ENCODE measurements at regions not wholly inside any gene's neighbourhood (a gene's known extent, or its start where the extent isn't known, plus 50 kb on each side); places are given as distances from the start of the nearest gene placed in this dataset.

DNA sequence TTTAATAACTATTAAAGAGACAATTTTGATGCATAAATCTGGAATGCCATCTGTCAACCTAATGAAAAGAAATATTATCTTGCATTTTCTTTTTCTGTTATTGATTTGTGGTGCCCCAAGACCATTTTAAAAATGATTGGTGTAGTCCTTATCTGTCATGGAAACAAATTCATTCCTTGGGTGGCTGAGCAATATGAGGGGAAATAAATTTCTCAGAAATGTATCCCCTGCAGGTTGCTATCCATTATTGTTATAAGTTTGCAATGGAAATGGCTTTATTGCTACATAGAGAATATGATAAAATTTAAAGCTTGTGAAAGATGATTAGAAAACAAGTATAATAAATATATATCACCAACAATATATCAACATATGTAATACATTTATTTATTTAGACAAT, 607.0 kb downstream of the DNAJB9 start:
- DNase-seq, result no peak

DNA sequence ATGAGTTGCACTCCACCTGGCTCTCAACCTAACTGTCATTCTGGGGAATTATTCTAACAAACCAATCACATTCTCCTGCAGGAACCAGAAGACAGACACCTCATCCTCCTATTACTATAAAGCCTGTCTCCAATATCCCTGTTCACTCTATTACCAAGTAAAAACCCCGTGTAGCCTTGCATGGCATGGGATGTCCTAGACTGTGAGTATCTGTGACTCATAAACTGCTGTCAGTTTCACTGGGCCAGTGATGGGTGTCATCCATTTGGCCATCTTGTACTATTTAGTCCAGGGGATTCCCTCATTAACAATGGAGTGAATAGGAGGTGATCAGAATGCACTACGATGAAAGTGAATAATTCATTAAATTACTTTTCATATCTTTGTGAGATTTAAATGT, 608.7 kb downstream of the DNAJB9 start:
- no peak for DNase-seq

DNA sequence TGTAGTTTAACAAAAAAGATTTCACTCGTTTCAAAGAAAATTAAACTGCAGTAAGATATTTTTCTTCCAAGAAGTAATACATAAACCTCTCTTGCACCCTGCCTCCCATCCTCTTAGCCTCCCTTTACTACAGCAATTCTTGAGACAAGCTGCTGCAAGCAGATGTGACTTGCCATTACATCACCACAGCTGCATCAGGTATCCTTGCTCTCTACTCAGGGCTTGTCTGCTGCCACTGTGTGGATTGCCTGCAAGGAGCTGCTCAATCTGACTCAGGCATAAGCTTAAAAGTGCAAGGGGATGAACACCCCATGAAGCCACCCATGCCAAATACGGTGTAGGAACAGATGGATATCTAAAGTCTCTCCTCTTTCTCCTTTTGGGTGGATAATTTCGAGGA, 609.9 kb downstream of the DNAJB9 start:
- DNase-seq, result no peak

DNA sequence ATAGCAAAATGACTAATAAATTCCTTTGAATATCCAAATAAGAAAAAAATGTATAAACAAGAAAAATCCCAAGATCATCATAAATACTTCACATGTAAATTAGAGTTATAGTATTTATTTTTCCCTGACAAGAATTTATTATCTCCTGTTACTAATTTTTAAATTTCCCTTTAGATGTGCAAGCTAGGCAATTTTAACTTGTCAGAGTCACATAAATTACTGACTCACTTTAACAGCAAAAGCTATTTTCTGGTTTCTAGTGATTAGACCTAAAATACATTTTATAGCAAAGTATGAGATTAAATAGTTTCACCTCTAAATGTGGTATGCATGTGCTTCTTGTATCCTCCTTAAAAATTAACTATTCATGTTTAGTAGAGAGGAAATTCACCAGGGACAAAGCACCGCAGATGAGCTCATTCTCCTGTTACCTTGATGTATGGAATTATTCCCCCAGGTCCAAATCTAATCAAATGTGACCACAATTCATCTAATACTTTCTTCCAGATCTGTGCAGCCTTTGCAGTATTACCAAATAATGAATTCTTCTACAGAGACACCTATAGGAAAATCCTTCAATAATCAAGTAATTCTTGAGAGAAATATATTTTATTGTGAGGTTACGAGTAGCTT, 621.2 kb downstream of the DNAJB9 start:
- no peak for DNase-seq

DNA sequence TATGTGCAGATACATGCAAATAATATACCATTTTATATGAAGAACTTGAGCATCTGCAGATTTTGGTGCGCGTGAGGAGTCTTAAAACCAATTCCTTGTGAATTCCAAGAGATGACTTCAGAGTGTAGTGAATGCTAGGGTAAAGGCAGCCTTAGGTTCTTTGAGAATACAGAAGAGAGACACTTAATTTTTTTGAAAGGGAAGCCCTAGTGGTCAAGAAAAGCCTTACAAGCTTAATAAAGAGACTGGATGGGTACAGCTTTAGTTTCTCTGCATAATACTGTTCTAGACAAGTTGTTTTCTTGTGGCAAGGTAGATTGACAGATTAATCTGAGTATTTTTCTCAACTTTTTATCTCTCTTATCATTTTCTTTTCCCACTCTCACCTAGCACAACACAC, 636.5 kb downstream of the DNAJB9 start:
- no peak for DNase-seq

DNA sequence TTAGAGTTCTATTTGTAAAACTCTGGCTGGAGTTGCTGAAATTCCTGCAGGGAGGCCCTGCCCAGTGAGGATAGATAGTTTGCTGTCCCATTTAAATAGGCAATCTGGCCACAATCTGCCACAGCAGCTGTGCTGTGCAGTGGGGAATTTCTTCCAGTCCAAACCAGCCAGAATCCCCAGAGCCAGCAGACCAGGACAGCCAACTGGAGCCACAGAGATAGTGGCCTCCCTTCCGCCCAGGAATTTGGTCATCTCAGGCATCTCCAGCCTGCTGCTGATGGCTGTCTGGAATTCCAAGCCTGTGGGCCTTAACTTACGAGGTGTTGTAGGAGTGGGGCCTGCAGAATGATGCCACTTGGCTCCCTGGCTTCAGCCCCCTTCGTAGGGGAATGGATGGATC, 643.4 kb downstream of the DNAJB9 start:
- no peak for DNase-seq

DNA sequence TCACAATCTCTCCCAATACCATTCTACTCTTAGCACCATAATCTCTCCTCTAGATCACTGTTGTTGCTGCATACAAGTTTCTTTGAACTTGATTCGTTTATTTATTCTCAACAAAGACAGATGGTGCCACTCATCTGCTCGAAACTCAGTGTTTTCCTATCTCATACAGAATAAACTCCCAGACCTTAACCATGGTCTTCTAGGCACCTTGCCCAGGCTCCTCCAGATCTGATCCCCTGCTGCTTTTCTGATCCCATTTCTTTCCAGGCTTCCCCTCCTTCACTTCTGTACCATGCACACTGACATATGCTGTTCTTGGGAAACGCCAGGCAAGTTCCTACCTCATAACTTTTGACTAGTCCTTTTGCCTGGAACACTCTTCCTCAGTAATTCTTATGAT, 645.7 kb downstream of the DNAJB9 start:
- no peak for DNase-seq

DNA sequence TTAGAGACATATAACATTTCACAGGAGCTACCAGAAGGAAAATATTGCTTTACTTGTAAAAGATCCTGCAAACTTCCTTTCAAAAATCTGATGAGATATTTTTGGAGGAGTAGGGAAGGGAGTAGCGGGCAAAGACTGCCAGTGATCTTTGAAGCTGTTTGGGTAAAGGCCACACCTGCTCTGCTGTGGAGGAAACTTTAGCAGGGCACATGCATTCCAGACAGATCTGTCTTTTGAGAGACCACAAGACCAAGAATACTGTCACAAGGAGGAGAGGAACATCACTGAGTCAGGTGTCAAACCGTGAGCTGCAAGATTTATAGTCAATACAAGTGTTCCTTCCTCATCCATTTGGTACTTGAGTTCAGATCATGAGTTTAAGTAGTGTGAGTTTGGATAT, 654.4 kb downstream of the DNAJB9 start:
- DNase-seq, result no peak

DNA sequence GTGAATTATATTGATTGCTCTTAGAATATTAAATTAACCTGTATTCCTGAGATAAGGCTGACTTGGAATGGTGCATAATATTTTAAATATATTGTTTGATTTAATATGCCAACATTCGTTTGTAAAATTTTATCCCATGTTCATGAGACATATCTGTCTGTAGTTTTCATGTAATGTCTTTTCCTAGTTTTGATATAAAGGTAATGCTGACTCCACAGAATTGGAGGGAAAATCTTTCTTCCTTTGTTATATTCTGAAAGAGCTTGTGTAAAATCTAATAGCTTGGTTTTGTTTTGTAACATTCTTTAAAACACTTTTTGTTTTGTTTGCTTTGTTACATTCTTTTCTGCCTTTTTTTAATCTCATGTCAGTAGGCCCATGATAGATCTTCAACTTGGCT, 657.0 kb downstream of the DNAJB9 start:
- DNase-seq, result no peak

DNA sequence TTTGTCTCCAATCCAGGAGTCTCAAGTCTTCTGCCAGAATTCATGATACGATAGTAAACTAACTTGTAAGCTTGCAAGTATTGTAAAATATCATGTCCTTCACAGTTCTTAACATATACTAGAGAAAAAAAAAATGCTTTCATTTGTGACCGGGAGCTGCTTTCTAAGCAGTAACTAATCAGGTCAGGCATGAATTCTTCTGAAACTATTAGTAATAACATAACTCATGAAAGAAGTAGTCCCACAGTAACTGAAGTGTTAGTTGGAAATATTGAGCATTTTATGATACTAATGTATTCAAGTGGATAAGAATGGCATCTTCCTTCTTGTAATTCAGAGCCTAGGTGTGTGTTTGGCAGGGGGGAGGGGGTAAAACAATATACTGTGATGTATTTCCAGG, 665.6 kb downstream of the DNAJB9 start:
- DNase-seq, result no peak

DNA sequence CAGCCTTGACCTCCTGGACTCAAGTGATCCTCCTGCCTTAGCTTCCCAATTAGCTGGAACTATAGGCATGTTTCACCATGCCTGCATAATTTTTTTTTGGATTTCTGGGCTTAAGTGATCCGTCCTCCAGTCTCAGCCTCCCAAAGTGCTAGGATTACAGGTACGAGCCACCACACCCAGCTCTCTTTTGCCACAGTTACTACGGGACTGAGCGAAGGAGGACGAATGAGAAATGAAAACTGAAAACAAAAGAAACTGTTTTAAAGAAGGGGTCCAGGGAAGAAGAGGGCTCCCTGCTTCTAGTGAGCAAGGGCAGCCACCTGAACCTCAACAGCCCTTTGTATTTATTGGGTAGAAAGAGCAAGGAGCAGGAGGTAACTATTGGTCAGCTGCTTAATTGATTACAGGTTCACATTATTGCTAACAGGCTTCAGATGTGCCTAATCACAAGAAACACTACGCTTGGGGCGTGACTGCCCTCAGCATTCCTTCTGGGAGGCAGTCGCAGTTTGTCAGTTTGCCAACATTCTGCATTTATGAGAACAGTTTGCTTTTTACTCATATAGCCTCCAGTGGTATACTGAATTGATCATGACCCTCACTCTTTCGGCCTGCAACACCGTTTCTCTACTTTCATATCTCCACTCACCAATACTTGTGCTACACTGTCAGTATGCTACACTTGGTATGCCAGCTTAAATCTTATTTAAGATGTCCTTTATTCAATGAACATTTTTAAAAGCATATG, 676.8 kb downstream of the DNAJB9 start:
- no peak for DNase-seq

DNA sequence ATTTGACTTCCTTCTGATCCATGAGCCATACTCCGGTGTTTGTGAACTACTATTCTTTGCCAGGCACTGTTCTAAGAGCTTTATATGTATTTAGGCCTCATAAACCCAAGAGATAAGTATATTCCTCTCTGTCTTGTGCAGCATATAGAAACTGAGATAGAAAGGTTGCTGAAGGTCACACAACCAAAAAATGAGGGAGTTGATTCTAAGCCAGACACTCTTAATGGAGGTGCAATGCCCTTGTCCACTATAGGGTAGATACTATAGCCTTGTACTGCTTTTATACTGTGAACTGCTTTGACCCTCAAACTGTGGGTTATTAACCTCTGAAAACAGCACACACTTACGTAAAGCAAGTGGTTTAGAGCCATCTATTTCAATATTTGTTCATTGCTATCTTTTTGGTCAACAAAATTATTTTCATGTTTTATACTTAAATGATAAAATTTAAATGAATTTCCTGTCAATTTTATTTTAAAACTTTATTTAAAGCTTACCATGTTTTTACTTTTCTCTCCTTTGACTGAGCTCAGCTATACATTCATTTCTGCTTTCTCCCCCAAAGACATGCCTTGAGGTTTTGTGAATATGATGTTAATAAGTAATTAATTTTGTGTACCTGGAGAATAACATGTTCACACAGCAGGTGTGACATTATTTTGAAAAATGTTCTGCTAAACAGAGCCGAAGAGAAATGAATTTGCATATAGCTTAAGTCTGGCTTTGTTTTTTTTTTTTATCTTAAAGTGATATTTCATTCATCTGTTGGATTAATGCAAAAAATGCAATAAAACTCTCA, 687.3 kb downstream of the DNAJB9 start:
- DNase-seq, result no peak

DNA sequence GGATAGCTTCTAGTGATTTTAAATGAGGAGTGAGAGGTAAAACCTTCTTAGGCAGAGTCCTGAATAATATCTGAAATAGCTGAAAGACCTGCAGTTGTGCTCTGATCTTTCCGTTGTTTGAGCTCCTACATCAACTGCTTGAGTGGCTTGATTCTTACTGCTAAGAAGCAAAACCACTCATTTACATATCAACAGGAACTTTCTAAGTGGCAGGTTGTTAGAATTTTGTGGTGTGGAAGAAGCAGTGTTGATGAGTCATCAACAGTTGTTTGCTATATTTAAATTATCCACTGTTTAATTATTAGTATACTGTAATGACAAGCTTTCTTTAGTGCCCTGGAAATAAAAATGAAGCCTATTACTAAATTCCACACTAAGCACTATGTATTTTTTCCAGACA, 689.5 kb downstream of the DNAJB9 start:
- no peak for DNase-seq

DNA sequence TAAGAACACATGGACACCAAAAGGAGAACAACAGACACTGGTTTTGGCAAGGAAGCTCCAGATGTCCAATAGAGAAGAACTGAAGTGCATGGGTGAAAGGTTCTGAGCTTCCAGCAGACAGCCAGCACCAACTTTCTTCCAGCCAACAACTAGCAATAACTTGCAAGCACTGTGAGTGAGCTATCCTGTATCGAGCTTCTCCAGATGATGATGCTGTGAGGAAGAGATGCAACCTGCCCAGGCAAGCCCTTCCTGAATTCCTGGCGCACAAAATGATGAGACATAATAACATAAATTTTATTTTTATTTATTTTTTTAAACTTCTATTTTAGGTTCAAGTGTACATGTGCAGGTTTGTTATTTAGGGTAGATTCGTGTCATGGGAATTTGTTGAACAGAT, 692.1 kb downstream of the DNAJB9 start:
- no peak for DNase-seq

DNA sequence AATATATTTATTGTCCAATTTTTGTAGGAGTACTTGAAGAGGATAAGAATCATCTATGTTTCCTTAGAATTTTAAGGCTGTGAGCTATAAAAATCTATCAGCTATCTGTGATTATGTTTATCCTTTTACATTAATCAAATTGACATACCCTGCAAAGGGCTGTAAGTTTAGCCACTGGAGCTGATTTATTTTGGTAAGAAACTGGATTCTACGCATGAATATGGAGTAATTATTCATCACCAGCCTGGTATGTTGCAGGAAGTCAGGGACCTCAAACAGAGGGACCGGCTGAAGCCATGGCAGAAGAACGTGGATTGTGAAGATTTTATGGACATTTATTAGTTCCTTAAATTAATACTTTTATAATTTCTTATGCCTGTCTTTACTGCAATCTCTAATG, 696.9 kb downstream of the DNAJB9 start:
- DNase-seq, result no peak

DNA sequence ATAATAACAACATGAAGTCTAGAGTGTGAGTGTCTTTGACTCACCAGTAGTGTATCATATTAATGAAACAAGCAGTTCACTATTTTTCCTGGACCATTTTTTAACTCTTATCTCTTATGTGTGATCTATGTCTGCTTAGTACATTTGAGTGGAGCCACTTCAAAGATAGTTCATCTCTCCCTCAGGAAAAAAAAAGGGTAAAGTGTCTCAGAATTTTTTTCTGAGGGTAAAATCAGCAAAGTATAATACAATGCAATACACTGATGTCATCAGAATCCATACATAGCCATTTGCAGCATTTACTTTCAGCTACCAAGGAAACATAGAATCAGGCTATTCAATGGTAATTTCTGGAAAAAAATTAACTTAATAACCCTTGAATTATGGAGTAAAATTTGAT, 706.7 kb downstream of the DNAJB9 start:
- DNase-seq, result no peak

DNA sequence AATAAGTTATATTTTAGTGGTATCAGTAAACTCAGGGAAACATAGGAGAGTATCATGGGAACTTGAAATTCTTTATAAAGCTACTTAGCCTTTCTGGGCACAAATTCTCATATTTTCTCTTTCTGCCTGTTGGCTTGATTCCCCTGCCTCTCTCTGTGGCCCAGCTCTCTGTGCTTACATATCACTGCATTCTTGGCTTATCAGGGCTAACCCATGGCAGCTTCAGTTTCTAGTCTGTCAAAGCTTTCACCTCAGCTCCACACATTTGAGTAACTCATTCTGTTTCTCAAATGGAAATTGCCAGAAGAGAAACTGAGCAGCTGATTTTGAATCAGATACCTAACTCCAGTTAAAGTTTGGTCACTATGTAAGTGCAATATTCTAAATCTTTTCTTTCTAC, 713.1 kb downstream of the DNAJB9 start:
- no peak for DNase-seq

DNA sequence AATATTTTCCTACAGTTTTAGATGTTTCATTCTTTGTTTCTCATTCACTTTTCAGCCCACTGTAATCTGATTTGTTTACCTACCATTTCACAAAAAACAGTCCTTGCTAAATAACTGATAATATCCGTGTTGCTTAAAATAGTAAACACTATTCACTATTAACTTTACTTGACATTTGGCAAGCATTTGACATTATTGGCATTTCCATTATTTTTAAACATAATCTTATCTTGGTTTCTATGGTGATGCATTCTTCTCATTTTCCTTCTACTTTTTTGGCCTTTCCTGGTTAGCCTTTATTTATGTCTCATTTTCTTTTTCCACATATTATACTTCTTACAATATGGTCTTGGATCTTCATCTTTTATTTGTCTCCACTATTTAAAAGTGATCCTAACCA, 715.3 kb downstream of the DNAJB9 start:
- DNase-seq, result no peak

DNA sequence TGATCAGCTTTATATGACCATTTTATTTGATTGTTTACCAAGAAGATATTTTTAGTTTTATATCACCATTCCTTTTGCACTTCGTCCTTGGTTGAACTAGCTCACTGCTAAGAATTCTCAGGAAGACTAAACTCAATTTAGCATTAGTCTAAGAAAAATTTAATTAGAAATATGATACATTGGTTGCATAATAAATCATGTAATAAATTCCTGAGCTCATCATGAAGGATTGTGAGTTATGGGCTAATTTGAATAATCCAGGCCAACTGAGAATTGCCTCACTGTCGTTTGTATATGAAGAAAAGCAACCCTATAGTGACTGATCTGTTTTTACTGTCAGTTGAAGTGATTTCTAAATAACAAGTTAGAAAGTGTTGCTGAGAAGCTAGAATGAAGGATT, 725.5 kb downstream of the DNAJB9 start:
- DNase-seq, result no peak

DNA sequence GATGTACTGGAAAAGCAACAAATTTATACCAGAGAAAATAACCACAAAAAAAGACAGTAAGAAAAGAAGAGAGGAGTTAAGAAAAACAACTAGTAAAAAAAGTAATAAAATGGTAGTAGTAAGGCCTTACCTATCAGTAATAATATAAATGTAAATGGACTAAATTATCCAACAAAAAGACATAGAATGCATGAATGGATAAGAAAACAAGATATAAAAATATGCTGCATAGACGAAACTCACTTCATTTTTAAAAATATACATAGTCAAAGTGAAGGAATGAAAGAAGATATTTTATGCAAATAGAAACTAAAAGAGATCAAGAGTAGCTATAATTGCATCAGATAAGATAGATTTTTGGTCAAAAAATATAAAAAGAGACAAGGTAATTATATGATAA, 739.1 kb downstream of the DNAJB9 start:
- DNase-seq, result no peak

DNA sequence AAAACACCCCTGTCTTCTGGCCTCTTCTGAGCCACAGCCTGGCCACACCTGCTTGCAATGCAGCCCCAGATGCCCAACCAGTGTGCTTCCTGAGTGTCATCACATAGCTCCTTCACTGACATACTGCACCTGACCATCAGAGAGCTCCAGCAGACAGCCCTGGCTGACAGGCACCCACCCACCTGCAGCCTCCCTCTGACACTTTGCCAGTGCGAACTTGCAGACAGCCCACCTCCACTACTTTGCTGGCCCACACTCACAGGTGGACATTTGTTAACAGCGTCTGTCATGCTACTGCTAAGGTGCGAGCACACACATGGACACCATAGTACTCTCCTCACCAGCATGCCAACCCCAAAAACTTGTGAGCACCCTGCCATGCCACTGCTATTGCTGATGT, 740.1 kb downstream of the DNAJB9 start:
- no peak for DNase-seq

DNA sequence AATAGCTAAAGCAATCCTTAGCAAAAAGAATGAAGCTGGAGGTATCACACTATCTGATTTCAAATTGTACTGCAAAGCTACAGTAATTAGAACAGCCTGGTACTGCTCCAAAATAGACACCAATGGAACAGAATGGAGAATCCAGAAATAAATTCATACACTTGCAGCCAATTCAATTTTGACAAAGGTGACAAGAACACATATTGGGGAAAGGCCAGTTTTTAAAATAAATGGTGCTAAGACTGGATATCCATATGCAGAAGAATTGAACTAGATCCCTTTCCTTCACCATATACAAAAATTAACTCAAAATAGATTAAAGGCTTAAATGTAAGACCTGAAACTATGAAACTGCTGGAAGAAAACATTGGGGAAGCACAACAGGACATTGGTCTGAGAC, 748.5 kb downstream of the DNAJB9 start:
- no peak for DNase-seq

DNA sequence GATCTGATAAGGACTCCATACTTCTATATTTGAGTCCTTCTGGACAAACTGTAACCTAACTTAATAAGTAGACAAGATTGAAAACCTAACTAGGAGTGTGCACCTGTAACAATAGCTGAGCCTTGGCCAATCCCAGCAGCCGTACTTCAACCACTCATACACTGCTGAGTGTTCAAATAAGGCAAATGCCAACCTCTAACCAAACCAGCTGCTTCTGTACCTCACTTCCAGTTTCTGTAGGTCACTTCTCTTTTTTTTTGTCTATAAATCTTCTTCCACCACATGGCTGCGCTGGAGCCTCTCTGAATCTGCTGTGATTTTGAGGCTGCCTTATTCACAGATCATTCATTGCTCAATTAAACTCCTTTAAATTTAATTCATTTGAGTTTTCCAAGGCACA, 753.2 kb downstream of the DNAJB9 start:
- DNase-seq, result no peak

DNA sequence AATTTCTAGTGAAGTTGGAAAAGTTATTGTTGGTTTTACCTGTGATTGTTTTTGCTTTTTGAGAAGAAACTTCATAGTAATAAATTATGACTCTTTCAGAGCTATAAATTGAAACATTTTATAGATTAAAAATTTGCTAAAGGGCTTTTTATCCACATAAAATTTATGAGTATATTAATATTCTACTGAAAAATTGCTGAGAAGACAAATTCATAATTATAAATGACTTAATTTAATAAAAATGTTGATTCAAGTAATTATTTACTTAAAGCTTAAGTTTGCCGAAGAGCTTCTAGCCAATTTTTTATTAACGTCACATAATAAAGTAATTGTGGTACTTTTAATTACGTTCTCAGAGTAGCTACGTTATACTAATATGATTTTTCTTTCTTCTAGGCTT, 761.7 kb downstream of the DNAJB9 start:
- DNase-seq, result no peak

Data from NCI-H526 treated with DMSO at 0.1 percent for 48 hours (cell line).